ENCODE measurements at regions not wholly inside any gene's neighbourhood (a gene's known extent, or its start where the extent isn't known, plus 50 kb on each side); places are given as distances from the start of the nearest gene placed in this dataset.

DNA sequence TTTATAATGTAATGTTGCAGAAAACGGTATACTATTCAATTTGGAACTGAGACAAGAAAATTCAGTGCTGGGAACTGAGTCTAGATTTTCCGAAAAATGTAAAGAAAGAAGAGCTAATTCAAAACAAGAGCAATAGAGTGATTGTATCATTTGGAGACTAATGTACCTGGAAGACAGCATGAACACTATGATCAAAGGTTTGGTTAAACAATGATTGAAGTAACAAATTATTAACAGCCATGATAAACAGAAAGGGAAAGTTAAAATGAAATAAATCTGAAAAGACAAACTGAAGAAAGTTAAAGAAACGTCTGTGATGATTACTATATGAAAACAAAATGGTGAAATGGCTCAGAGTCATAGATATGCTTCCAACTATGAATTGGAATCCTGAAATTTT lies 300.6 kb upstream of the MPDZ start (continued):
- TF ChIP-seq ZNF232 (CRISPR knock-in tag; IDR thresholded peaks at IDR 0.05; ENCODE audit: borderline replicate concordance) (no peak), ZNF605 (CRISPR knock-in tag; IDR thresholded peaks at IDR 0.05) (no peak), ZNF550 (CRISPR knock-in tag; IDR thresholded peaks at IDR 0.05; ENCODE audit: borderline replicate concordance) (no peak)
- TF ChIP-seq, protein P1, sequence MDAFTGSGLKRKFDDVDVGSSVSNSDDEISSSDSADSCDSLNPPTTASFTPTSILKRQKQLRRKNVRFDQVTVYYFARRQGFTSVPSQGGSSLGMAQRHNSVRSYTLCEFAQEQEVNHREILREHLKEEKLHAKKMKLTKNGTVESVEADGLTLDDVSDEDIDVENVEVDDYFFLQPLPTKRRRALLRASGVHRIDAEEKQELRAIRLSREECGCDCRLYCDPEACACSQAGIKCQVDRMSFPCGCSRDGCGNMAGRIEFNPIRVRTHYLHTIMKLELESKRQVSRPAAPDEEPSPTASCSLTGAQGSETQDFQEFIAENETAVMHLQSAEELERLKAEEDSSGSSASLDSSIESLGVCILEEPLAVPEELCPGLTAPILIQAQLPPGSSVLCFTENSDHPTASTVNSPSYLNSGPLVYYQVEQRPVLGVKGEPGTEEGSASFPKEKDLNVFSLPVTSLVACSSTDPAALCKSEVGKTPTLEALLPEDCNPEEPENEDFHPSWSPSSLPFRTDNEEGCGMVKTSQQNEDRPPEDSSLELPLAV (CRISPR knock-in tag; conservative IDR thresholded peaks at IDR 0.05; ENCODE audit: low read depth) = no peak

DNA sequence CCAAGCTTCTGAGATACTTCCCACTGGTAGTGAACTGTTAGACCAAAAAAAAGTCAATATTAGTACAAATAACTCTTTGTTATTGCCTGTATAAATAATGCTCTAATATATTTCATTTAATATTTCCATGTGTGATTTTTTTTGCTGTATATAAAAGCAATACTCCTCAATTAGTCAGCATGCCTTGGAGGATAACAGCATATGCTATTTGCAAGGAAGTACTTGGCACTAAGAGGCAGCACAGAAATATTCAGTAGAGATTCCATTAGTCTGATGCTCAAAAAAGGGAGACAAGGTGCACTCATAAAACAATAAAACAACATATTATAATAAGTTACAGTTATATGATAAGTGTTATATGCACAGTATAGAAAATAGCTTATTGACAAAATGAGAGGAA lies 296.6 kb upstream of the MPDZ start:
- Histone ChIP-seq H3K79me2 (ENCODE audit: insufficient read depth, low read length) (no peaks in the 10 kb centered on the region), H4K20me1 (ENCODE audit: insufficient read depth, low read length) (no peaks in the 10 kb centered on the region), H3K4me3 (replicated peaks in 1 of 3; ENCODE audit: insufficient read depth in 1 of 3, low read depth in 2 of 3, low read length in 3 of 3) (no peak overlapping the region), H2AFZ (ENCODE audit: low read length) (no peak overlapping the region), H3K9me3 (ENCODE audit: low read length) (no peaks in the 10 kb centered on the region), H3K27ac (ENCODE audit: extremely low read length, insufficient read depth, low read length) (no peak overlapping the region), H3K4me1 (ENCODE audit: insufficient read depth, low read length) (no peaks in the 10 kb centered on the region), H3K9ac (ENCODE audit: insufficient read depth, low read depth, low read length) (no peak overlapping the region), H3K4me2 (ENCODE audit: low read depth, low read length) (no peak overlapping the region), H3K27me3 (ENCODE audit: control insufficient read depth in 1 of 2, insufficient read depth in 2 of 2, low read length in 2 of 2) (no peaks in the 10 kb centered on the region), H3K36me3 (replicated peaks in 1 of 2; ENCODE audit: control insufficient read depth in 1 of 2, insufficient read depth in 2 of 2, low read length in 2 of 2) (no peaks in the 10 kb centered on the region)
- DNase-seq (ENCODE audit: low spot score) = no peak
- BruUV-seq (replicated peaks) = no TSS peak
- no peak for ATAC-seq
- intact Hi-C loops (cut with micrococcal nuclease; ENCODE audit: unreplicated experiment) (no loop called here), in situ Hi-C loops (cut with HindIII; ENCODE audit: extremely low pct_ligation_motif_present, low pct_unique_long_range_greater_than_20kb) (no loop called here)
- no peak for FAIRE-seq
- ChIA-PET CTCF (ENCODE audit: low intra/inter-chr PET ratio, low total read pairs) (no interaction called here), POLR2A (no interaction called here)
- TF ChIP-seq, protein P2, sequence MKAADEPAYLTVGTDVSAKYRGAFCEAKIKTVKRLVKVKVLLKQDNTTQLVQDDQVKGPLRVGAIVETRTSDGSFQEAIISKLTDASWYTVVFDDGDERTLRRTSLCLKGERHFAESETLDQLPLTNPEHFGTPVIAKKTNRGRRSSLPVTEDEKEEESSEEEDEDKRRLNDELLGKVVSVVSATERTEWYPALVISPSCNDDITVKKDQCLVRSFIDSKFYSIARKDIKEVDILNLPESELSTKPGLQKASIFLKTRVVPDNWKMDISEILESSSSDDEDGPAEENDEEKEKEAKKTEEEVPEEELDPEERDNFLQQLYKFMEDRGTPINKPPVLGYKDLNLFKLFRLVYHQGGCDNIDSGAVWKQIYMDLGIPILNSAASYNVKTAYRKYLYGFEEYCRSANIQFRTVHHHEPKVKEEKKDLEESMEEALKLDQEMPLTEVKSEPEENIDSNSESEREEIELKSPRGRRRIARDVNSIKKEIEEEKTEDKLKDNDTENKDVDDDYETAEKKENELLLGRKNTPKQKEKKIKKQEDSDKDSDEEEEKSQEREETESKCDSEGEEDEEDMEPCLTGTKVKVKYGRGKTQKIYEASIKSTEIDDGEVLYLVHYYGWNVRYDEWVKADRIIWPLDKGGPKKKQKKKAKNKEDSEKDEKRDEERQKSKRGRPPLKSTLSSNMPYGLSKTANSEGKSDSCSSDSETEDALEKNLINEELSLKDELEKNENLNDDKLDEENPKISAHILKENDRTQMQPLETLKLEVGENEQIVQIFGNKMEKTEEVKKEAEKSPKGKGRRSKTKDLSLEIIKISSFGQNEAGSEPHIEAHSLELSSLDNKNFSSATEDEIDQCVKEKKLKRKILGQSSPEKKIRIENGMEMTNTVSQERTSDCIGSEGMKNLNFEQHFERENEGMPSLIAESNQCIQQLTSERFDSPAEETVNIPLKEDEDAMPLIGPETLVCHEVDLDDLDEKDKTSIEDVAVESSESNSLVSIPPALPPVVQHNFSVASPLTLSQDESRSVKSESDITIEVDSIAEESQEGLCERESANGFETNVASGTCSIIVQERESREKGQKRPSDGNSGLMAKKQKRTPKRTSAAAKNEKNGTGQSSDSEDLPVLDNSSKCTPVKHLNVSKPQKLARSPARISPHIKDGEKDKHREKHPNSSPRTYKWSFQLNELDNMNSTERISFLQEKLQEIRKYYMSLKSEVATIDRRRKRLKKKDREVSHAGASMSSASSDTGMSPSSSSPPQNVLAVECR (CRISPR knock-in tag; IDR thresholded peaks at IDR 0.05; ENCODE audit: borderline replicate concordance) = no peak
- TF ChIP-seq ZNF614 (CRISPR knock-in tag; IDR thresholded peaks at IDR 0.05; ENCODE audit: borderline replicate concordance) = no peak
- no peak for TF ChIP-seq RFX1 (IDR thresholded peaks at IDR 0.05)
- TF ChIP-seq, protein P3, sequence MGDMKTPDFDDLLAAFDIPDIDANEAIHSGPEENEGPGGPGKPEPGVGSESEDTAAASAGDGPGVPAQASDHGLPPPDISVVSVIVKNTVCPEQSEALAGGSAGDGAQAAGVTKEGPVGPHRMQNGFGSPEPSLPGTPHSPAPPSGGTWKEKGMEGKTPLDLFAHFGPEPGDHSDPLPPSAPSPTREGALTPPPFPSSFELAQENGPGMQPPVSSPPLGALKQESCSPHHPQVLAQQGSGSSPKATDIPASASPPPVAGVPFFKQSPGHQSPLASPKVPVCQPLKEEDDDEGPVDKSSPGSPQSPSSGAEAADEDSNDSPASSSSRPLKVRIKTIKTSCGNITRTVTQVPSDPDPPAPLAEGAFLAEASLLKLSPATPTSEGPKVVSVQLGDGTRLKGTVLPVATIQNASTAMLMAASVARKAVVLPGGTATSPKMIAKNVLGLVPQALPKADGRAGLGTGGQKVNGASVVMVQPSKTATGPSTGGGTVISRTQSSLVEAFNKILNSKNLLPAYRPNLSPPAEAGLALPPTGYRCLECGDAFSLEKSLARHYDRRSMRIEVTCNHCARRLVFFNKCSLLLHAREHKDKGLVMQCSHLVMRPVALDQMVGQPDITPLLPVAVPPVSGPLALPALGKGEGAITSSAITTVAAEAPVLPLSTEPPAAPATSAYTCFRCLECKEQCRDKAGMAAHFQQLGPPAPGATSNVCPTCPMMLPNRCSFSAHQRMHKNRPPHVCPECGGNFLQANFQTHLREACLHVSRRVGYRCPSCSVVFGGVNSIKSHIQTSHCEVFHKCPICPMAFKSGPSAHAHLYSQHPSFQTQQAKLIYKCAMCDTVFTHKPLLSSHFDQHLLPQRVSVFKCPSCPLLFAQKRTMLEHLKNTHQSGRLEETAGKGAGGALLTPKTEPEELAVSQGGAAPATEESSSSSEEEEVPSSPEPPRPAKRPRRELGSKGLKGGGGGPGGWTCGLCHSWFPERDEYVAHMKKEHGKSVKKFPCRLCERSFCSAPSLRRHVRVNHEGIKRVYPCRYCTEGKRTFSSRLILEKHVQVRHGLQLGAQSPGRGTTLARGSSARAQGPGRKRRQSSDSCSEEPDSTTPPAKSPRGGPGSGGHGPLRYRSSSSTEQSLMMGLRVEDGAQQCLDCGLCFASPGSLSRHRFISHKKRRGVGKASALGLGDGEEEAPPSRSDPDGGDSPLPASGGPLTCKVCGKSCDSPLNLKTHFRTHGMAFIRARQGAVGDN (CRISPR knock-in tag; IDR thresholded peaks at IDR 0.05) = no peak
- TF ChIP-seq, protein P4, sequence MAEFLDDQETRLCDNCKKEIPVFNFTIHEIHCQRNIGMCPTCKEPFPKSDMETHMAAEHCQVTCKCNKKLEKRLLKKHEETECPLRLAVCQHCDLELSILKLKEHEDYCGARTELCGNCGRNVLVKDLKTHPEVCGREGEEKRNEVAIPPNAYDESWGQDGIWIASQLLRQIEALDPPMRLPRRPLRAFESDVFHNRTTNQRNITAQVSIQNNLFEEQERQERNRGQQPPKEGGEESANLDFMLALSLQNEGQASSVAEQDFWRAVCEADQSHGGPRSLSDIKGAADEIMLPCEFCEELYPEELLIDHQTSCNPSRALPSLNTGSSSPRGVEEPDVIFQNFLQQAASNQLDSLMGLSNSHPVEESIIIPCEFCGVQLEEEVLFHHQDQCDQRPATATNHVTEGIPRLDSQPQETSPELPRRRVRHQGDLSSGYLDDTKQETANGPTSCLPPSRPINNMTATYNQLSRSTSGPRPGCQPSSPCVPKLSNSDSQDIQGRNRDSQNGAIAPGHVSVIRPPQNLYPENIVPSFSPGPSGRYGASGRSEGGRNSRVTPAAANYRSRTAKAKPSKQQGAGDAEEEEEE (CRISPR knock-in tag; IDR thresholded peaks at IDR 0.05; ENCODE audit: borderline replicate concordance) = no peak
